T-cell (primary cell): ENCODE measurements at regions not wholly inside any gene's neighbourhood (a gene's known extent, or its start where the extent isn't known, plus 50 kb on each side); places are given as distances from the start of the nearest gene placed in this dataset.

Experiments
- ATAC-seq, 4 experiments: fragments of 200-7000 bp in 3 of 4; fragments of 150-1000 bp in 1 of 4; cut with Tn5 transposase; replicated peaks in 1 of 4; 1 replicate in 3 of 4; 2 replicates in 1 of 4; pipeline ENCODE4 v1.10.0; 2021; ENCODE audit warnings: moderate library complexity in 3 of 4, mild to moderate bottlenecking in 2 of 4, moderate number of reproducible peaks in 1 of 4
- CTCF ChIA-PET, 2 donors: fragments of 300-600 bp; sonication (Branson Sonifier 250); formaldehyde crosslinking; loops; one replicate each; lab custom pipeline; 2022; ENCODE audit warnings: antibody characterized with exemption in 2 of 2; lab: Charles Lee
- POLR2A ChIA-PET, 2 donors: fragments of 300-600 bp; sonication (Branson Sonifier 250); formaldehyde crosslinking; loops; one replicate each; lab custom pipeline; 2022; ENCODE audit warnings: antibody characterized with exemption in 2 of 2; lab: Charles Lee
- DNase-seq, 35 experiments: peaks; one replicate each; pipeline versions ENCODE4 v3.0.0 to v3.0.0-alpha.2; 2013 to 2023
- H3K27ac ChIP-seq: one replicate; pipeline ENCODE4 v1.5.1; 2013; ENCODE audit warnings: low read length
- H3K27me3 ChIP-seq, 2 experiments: replicated peaks in 1 of 2; 1 replicate in 1 of 2; 2 replicates in 1 of 2; pipeline versions ENCODE4 v1.6.1 to v1.7.0; 2013; ENCODE audit warnings: low read length in 1 of 2, mixed read lengths in 1 of 2; ENCODE audit not compliant: control insufficient read depth in 2 of 2, insufficient read depth in 2 of 2; ENCODE audit errors: extremely low read depth in 1 of 2
- H3K36me3 ChIP-seq, 2 donors: 1 replicate in 1 of 2; 2 replicates in 1 of 2; pipeline versions ENCODE4 v1.6.1 to v1.7.0; 2013; ENCODE audit warnings: low read length in 1 of 2; ENCODE audit not compliant: control insufficient read depth in 2 of 2, insufficient read depth in 1 of 2; ENCODE audit errors: extremely low read depth in 1 of 2
- H3K4me1 ChIP-seq, 2 experiments: 1 replicate in 1 of 2; 2 replicates in 1 of 2; pipeline versions ENCODE4 v1.6.1 to v1.7.0; 2013; ENCODE audit warnings: low read length in 2 of 2, mixed read lengths in 1 of 2; ENCODE audit not compliant: insufficient read depth in 2 of 2, control insufficient read depth in 1 of 2; ENCODE audit errors: extremely low read depth in 1 of 2
- H3K4me3 ChIP-seq, 2 donors: 1 replicate in 1 of 2; 2 replicates in 1 of 2; pipeline versions ENCODE4 v1.5.1 to v1.7.0; 2013; ENCODE audit warnings: mild to moderate bottlenecking in 2 of 2, low read length in 1 of 2, moderate library complexity in 1 of 2; ENCODE audit not compliant: control insufficient read depth in 1 of 2; ENCODE audit errors: extremely low read depth in 1 of 2
- H3K9me3 ChIP-seq: 2 replicates; pipeline ENCODE4 v1.7.0; 2013
- H3K27ac Mint-ChIP-seq, 2 donors: one replicate each; pipeline ENCODE4 v1.8.0; 2020 to 2021; ENCODE audit warnings: mild to moderate bottlenecking in 2 of 2, mixed read lengths in 2 of 2
- H3K27me3 Mint-ChIP-seq, 2 donors: one replicate each; pipeline ENCODE4 v1.8.0; 2021 to 2022; ENCODE audit warnings: mixed read lengths in 2 of 2
- H3K36me3 Mint-ChIP-seq: one replicate; pipeline ENCODE4 v1.8.0; 2021; ENCODE audit warnings: mixed read lengths
- H3K4me1 Mint-ChIP-seq, 3 donors: one replicate each; pipeline ENCODE4 v1.8.0; 2020 to 2022; ENCODE audit warnings: mixed read lengths in 3 of 3, mild to moderate bottlenecking in 1 of 3
- H3K4me3 Mint-ChIP-seq, 3 donors: one replicate each; pipeline ENCODE4 v1.8.0; 2020 to 2022; ENCODE audit warnings: mild to moderate bottlenecking in 3 of 3, mixed read lengths in 3 of 3, moderate library complexity in 3 of 3
- H3K9me3 Mint-ChIP-seq, 3 donors: one replicate each; pipeline ENCODE4 v1.8.0; 2020 to 2022; ENCODE audit warnings: mixed read lengths in 3 of 3
- WGBS: methylation state at CpG from one replicate; pipeline ENCODE4 v1.1.5; 2013; ENCODE audit warnings: missing lambda C conversion rate; ENCODE audit not compliant: insufficient coverage; 5-methylcytosine and 5-hydroxymethylcytosine counted together

DNA sequence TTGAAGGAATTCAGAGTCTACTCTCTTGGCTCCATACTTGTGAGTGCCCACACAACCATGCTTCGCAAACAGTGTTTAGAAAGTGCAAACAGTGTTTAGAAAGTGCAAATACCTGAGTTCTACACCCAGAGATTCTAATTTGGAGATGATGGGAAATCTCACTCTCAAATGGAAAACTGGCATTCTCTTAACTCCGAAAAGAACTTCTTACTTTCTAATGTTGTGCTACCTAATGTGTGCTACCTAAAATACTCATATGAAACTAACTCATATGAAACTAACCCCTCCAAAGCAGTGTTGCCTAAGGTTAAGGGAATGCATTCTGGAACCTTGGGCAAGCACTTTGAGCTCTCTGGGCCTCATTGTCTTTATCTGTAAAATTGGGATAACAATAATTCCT lies 55.5 kb upstream of the ZNF366 start:
- Mint-ChIP-seq H3K4me3 (no peak overlapping the region), H3K36me3 (no peaks in the 10 kb centered on the region), H3K4me1 (no peaks in the 10 kb centered on the region), H3K27me3 (peaks cover 20 to 34% of the 10 kb centered on the region in 2 donors), H3K9me3 (peaks cover 0 to 5% (median 0%) of the 10 kb centered on the region in 3 donors), H3K27ac (no peak overlapping the region)
- ChIA-PET POLR2A (no interaction called here), CTCF (no interaction called here)
- no CpG with 5 or more reads among the region's 2 CpGs for WGBS
- no peak for DNase-seq
- no peak overlapping the region for H3K4me3 ChIP-seq
- H3K4me1 ChIP-seq: no peaks in the 10 kb centered on the region
- no peak for ATAC-seq
- no peaks in the 10 kb centered on the region for H3K9me3 ChIP-seq
- H3K27ac ChIP-seq: no peak overlapping the region
- peaks cover 0 to 10% of the 10 kb centered on the region in 2 experiments for H3K27me3 ChIP-seq
- H3K36me3 ChIP-seq: no peaks in the 10 kb centered on the region

DNA sequence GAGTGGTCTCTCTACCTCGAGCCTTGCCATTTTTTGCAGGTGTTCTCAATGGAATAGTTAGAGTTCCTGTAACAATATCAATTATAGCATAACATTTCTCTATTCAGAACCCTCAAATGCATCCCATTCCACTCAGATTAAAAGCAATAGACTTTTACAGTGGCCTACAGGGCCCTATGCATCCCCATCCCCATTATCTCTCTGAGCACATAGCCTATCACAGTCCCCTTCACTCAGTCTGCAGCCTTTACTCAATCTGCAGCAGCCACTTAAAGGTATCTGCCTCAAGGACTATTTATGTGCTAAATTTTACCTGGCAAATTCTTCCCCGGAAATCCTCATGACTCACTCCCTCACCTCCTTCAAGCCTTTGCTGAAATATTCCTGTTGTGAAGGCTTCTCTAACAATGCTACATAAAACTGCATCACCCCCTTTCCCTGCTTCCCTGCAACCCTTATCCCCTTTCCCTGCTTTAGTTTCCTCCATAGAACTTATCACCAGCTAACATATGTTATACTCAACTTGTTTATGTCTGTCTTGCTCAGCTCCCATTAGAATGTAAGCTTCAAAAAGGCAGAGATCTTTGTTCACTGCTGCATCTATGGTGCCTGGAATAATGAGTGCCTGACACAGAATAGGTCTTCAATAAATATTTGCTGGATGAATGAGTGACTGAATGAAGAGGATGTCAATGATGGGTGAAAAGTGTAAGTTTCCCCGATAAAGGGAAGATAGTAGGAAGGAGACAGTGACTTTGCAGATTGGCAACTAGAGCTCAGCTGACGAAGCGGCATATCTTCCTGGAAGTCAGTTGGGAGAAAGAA lies 54.1 kb upstream of the ZNF366 start:
- no peak for DNase-seq
- Mint-ChIP-seq H3K36me3 (no peaks in the 10 kb centered on the region), H3K9me3 (peaks cover 0 to 5% (median 0%) of the 10 kb centered on the region in 3 donors), H3K4me1 (peaks cover 8 to 12% (median 9%) of the 10 kb centered on the region in 3 donors), H3K27ac (no peak overlapping the region), H3K27me3 (peaks cover 30 to 45% of the 10 kb centered on the region in 2 donors), H3K4me3 (no peak overlapping the region)
- Histone ChIP-seq H3K27ac (no peak overlapping the region), H3K4me1 (peaks cover 0 to 8% of the 10 kb centered on the region in 2 experiments), H3K9me3 (no peaks in the 10 kb centered on the region), H3K27me3 (peaks cover 0 to 19% of the 10 kb centered on the region in 2 experiments), H3K4me3 (no peak overlapping the region), H3K36me3 (no peaks in the 10 kb centered on the region)
- ChIA-PET POLR2A (no interaction called here), CTCF (interaction anchor here in 1 of 2 donors (0.5 kb wide), 1 partner anchor 11 kb away, joined by 3 read pairs; no protein-coding TSS in a partner anchor)
- WGBS: 83% methylated on average over 4 of the region's 5 CpGs
- no peak for ATAC-seq

DNA sequence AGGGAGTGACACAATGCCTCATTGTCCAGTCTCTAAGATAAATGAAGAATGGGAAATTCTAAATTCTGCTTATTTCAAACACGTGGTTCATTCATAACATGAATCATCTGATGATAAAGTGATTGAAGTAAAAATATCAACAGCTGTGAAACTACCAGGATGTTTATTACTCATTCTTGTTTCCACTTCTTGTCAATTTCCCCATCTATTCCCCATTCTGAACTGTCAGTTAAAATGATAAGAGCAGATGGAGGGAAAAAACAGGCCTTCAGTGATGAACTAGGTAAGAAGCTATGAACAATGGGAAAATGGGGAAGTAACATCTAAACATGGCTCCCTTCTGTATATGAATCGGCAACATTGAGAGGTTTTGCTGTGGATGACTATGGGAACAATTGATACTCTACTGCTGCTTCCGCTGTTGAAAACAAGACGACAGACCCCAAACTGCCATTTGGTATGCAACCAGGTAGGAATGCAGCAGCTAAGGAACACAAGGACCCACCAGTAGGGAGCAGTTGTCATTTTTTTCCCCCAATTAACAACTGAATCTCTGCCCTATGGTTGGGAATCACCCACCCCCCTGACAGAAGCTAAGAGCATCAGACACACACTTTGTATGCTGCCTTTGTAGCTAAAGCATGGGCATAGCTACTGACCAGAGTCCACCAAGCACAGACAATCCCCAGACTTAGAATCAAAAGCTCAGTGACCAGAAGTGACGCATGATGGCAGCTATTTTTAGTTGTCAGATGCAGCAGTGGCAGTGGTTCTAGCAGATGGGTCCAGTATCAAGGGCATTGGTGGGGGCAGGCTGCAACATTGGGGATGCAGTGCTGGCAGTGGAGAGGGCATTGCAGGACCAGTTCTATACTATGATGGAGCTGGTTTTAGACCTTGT lies 52.9 kb upstream of the ZNF366 start:
- no peak overlapping the region for H3K4me3 ChIP-seq
- peaks cover 0 to 27% of the 10 kb centered on the region in 2 experiments for H3K27me3 ChIP-seq
- ChIA-PET CTCF (interaction anchor here in 1 of 2 donors (0.5 kb wide), 1 partner anchor 10 kb away, joined by 3 read pairs; no protein-coding TSS in a partner anchor), POLR2A (no interaction called here)
- H3K27ac Mint-ChIP-seq: no peak overlapping the region
- no peaks in the 10 kb centered on the region for H3K9me3 Mint-ChIP-seq
- DNase-seq (no peak), ATAC-seq (no peak)
- no peak overlapping the region for H3K4me3 Mint-ChIP-seq
- peaks cover 11 to 15% (median 13%) of the 10 kb centered on the region in 3 donors for H3K4me1 Mint-ChIP-seq
- peaks cover 37 to 51% of the 10 kb centered on the region in 2 donors for H3K27me3 Mint-ChIP-seq
- no peak overlapping the region for H3K27ac ChIP-seq
- H3K4me1 ChIP-seq: peaks cover 0 to 8% of the 10 kb centered on the region in 2 experiments
- no peaks in the 10 kb centered on the region for H3K36me3 Mint-ChIP-seq
- WGBS: 100% methylated on average over 4 of the region's 5 CpGs
- H3K9me3 ChIP-seq: no peaks in the 10 kb centered on the region
- H3K36me3 ChIP-seq: no peaks in the 10 kb centered on the region

DNA sequence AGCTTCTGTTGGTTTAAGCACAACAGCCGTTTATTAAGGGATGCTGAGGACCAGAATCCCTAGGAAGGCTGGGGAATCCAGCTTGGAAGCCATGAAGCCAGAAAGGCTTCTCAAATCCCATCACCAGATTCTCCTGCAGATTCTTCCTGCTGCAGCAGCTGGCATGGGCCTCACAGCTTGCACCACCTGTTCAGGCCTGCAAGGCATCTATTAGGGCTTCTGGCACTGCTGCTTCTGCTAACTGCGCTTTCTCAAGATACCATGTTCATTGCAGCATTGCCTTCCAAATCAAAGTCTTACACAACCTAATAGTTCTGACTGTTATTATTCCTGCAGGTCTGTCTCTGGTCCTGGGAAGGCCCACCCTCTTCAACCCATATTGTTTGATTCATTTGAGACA lies 51.2 kb upstream of the ZNF366 start:
- H3K27me3 ChIP-seq: peaks cover 0 to 27% of the 10 kb centered on the region in 2 experiments
- CTCF ChIA-PET: no interaction called here
- H3K9me3 ChIP-seq: no peaks in the 10 kb centered on the region
- no peak for DNase-seq
- POLR2A ChIA-PET: no interaction called here
- peaks cover 0 to 8% of the 10 kb centered on the region in 2 experiments for H3K4me1 ChIP-seq
- Mint-ChIP-seq H3K27me3 (peaks cover 45 to 50% of the 10 kb centered on the region in 2 donors), H3K4me1 (peaks cover 11 to 15% (median 13%) of the 10 kb centered on the region in 3 donors), H3K4me3 (no peak overlapping the region), H3K27ac (no peak overlapping the region), H3K36me3 (no peaks in the 10 kb centered on the region), H3K9me3 (no peaks in the 10 kb centered on the region)
- 79% methylated on average over 2 of the region's 2 CpGs for WGBS
- no peaks in the 10 kb centered on the region for H3K36me3 ChIP-seq
- H3K4me3 ChIP-seq: no peak overlapping the region
- no peak for ATAC-seq
- H3K27ac ChIP-seq: no peak overlapping the region

DNA sequence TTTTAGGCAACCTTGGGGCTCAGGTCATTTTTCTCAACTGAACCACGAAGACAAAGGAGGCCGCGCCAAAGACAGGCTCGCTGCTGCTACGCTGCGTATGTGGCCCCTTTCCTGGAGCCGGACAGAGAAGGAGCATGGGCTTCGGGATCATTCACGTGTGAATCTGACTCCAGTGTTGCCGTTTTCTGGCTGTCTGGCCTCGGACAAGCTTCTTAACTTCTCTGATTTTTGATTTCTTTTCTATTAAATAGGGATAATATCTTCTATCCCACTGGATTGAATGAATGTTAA lies 50.8 kb upstream of the ZNF366 start:
- Histone ChIP-seq H3K27ac (no peak overlapping the region), H3K9me3 (no peaks in the 10 kb centered on the region), H3K27me3 (peaks cover 0 to 27% of the 10 kb centered on the region in 2 experiments), H3K4me3 (no peak overlapping the region), H3K4me1 (peaks cover 0 to 8% of the 10 kb centered on the region in 2 experiments), H3K36me3 (no peaks in the 10 kb centered on the region)
- Mint-ChIP-seq H3K4me1 (peaks cover 11 to 15% (median 13%) of the 10 kb centered on the region in 3 donors), H3K9me3 (no peaks in the 10 kb centered on the region), H3K36me3 (no peaks in the 10 kb centered on the region), H3K27me3 (peaks cover 42 to 51% of the 10 kb centered on the region in 2 donors), H3K27ac (no peak overlapping the region), H3K4me3 (no peak overlapping the region)
- DNase-seq (no peak), ATAC-seq (no peak)
- POLR2A ChIA-PET: no interaction called here
- 91% methylated on average over 6 of the region's 11 CpGs for WGBS
- CTCF ChIA-PET: no interaction called here
